ENCODE measurements at regions not wholly inside any gene's neighbourhood (a gene's known extent, or its start where the extent isn't known, plus 50 kb on each side); places are given as distances from the start of the nearest gene placed in this dataset.

DNA sequence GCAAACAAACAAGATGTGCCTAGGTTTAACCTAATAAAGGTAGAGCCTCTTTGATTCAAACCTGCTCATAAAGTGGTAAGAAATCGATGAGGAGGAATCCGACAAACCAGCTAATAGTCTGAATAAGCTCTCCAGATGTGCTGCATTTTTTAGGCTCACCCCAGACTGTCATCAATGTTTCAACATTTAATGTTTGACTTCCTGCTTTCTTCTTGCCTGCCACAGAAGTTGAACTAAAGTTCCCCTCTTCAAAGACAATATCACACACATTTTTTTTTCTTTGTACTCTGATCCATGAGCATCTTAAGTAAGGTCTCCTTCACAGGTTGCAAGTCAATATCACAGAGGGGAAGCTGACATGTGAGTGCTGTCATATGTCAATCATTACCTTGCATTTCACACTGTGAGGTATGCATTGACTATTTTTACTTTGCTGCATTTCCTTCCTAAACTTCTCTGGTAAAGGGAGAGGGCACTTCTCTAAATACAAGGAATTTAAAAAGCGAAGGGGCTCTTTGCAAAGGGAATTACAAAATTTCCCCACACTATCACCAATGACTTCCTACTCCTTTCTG, 172.3 kb upstream of the MCTP2 start:
- no peak for DNase-seq (ENCODE audit: low read depth in 3 of 3, low spot score in 2 of 3)

GRCh38 chr15:94057305-94057704, 174.1 kb upstream of the MCTP2 start:
- DNase-seq (ENCODE audit: low read depth in 3 of 3, low spot score in 2 of 3), result no peak

DNA sequence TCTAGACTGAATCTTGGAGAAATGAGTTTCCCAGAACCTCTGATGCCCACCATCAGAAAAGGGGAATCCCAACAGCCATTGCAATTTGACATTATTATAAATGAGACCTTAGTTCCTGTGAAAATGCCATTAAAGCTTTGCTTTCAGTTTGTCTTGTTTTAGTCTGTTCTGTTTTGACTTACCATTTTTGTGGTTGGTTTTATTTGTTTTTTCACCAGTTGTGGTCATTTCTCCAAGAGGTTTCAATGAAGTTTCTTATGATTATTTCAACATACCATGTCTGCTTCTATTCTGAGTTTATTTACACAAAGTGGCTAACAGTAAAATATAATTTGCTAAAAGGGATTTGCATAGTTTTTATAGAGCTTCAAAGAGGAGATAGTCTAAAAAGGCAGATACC, 175.0 kb upstream of the MCTP2 start:
- no peak for DNase-seq (ENCODE audit: low read depth in 3 of 3, low spot score in 2 of 3)

GRCh38 chr15:94053626-94054025, 177.7 kb upstream of the MCTP2 start:
- DNase-seq (ENCODE audit: low read depth in 3 of 3, low spot score in 2 of 3), result no peak

- no peak for DNase-seq (ENCODE audit: low read depth in 3 of 3, low spot score in 2 of 3)
These were observed 178.7 kb upstream of the MCTP2 start for GRCh38 chr15:94052711-94053110.

- DNase-seq (ENCODE audit: low read depth in 3 of 3, low spot score in 2 of 3), result no peak
These were observed 183.8 kb upstream of the MCTP2 start for GRCh38 chr15:94047566-94047965.

DNA sequence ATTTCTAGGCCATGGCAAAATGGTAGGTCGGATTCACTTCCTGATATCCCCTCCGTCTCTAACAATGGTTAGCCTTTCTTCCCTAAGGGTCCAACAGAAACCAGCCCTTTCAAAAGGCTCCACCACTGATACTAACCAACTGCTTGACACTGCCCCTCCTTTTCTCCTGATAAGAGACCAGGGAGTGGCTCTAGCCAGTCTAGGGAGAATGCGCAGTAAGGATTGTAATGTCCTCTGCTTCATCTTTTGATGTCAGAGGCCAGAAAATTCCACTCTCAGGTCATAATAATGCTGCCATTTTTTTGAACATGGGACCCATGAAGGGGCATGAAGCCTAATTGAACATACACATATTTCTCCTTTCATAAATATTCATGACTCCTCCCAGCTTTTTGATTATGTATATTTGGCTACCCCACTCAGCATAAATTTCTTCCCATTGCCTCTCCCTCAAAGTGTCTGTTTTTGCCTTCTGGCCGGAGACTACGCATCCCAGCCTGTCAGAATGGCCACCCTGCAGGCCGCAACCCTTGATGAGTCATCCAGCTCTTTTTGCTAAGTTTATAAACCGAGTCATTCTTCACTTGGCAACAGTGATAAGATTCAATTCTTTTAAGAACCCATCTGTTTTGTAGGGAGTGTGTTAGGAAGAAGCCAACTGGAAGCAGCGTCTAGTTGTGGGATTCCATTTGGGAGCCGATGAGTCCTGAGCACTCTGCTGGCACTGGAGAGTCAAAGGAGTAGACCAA, 189.0 kb upstream of the MCTP2 start:
- no peak for DNase-seq (ENCODE audit: low read depth in 3 of 3, low spot score in 2 of 3)

GRCh38 chr15:94041746-94042145, 189.6 kb upstream of the MCTP2 start:
- no peak for DNase-seq (ENCODE audit: low read depth in 3 of 3, low spot score in 2 of 3)

- DNase-seq (ENCODE audit: low read depth in 3 of 3, low spot score in 2 of 3), result no peak
These were observed 190.7 kb upstream of the MCTP2 start for GRCh38 chr15:94040541-94041248.

GRCh38 chr15:94036156-94036555, 195.2 kb upstream of the MCTP2 start:
- DNase-seq (ENCODE audit: low read depth in 3 of 3, low spot score in 2 of 3), result no peak

GRCh38 chr15:94033683-94034020, 197.7 kb upstream of the MCTP2 start:
- no peak for DNase-seq (ENCODE audit: low read depth in 3 of 3, low spot score in 2 of 3)

- no peak for DNase-seq (ENCODE audit: low read depth in 3 of 3, low spot score in 2 of 3)
These were observed 198.2 kb upstream of the MCTP2 start for GRCh38 chr15:94033014-94033682.

GRCh38 chr15:94032571-94032970, 198.8 kb upstream of the MCTP2 start:
- no peak for DNase-seq (ENCODE audit: low read depth in 3 of 3, low spot score in 2 of 3)

GRCh38 chr15:94031072-94031471, 200.3 kb upstream of the MCTP2 start:
- DNase-seq (ENCODE audit: low read depth in 3 of 3, low spot score in 2 of 3), result peak in 1 of 3 donors; percentile 6

DNA sequence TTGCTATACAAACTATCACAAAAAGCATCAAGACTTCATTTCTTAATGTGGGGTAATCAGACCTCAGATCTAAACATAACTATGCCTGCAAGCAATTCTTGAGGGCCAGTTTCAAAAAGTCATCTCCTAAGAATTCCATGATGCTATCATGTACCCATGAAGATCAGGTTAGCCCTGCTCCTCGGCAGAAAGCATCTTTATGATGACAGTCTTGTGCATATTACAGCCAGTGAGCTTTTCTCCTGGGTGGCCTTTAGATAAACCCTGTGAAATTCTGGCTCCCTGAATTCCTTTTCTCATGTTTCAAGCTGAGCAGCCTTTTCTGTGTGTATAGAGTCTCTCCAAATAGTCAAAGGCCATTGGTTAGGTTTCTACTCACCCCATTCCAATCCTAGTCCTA, 201.9 kb upstream of the MCTP2 start:
- no peak for DNase-seq (ENCODE audit: low read depth in 3 of 3, low spot score in 2 of 3)

DNA sequence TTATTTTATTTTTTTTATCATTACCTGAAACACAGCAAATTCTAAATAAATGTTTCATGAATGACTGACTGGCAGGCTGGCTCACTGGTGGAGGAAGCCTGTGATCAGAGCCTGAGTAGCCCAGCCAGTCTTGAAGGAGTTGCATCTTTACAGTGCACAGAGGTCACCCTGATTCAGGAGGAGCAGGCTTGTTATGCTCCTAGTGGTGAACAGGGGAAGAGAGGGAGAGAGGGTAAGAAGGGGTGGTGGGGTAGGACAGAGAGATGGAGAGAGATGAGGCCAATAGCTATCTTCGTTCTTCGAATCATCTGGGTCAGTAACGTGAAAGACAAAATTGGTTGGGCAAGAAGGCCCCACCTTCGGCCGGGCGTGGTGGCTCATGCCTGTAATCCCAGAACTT, 202.6 kb upstream of the MCTP2 start:
- DNase-seq (ENCODE audit: low read depth in 3 of 3, low spot score in 2 of 3), result no peak

DNA sequence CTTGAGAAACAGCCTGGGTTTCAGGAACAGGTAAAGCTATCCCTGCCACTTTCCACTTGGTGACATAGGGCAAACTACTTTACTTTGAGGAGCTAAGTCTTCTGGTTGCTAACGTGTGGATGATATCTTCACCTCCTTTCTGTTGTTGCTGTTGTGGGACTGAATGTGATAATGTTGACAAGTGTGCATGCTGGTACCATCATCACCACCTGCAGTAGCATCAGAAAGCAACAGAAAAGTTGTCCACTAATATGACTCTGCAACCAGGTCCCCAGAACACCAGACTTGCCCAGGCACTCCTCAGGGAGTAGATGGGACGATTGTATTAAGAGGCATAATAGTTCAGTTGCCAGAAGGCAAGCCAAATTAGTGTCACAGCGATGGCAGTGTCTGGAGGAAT, 203.2 kb upstream of the MCTP2 start:
- no peak for DNase-seq (ENCODE audit: low read depth in 3 of 3, low spot score in 2 of 3)

DNA sequence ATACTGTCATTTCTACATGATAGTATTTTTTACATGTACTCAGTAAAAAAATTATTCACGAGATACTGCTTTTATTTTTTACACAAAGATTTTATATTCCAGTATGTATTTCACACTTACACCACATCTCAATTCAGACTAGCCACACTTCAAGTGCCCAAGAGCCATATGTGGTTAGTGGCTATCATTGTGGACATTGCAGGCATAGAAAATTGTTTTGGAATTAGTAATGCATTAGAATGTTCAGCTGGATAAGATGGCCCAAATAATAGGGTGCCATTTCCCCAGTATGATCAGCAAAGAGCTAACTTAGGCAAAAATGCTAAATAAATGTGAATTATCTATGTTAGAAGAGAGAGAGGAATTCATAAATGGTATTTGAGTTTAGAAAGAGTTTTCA, 203.8 kb upstream of the MCTP2 start:
- DNase-seq (ENCODE audit: low read depth in 3 of 3, low spot score in 2 of 3), result no peak

DNA sequence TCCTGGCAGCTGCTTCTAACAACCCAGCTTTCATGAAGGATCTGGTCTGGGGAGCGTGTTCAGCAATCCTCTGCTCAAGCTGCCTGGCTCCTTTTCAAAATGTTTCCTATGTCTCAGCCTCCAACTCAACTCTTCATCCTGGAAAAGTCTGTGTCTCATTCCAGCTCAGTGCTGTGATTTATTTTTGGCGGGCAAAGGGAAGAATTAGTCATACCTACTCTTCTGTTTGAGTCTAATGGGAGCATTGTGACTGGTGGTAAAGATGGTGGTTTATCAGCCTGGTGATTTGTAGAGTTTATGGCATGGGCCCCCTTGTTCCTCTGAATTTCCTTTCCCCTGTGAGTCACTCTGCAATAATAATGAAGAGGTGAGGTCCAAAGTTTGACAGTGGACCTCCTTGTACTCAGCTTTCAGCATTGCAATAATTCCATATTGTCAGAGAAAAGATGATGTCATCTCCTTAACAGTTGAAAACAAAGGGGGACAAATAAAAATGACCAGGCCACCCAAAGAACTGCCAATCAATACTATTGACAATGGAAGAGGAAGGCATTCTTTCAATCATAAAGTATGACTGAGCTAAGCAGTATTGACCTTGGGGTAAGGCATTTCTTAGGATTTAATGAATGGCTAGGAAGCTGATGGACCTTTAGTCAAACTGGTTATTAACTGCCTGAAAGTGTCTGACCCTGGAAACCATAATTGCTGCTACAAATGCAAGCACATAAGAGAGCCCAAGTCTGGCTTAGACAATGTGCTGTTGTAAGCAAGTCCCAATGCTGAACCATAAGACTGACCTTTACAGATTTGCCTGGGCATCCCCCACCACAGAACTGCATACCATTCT, 204.7 kb upstream of the MCTP2 start:
- no peak for DNase-seq (ENCODE audit: low read depth in 3 of 3, low spot score in 2 of 3)

DNA sequence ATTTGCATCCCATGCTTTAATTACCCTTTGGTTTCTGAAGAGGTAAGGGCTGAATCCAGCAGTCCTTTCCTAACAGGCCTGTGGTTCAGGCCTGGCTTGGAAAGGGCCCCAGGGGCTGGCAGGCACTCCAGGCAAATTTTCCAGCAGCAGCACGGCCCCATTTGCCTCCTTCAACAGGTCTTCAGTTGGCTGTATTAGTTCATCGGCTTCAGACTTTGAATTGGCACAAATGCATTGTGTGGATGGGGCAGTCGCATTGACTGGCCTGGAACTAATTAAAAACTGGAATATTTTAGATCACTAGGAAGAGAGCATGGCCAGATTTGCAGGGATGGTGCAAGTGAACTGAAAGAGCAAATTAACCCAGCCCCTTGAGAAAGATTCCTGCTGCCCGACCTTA, 207.8 kb upstream of the MCTP2 start:
- no peak for DNase-seq (ENCODE audit: low read depth in 3 of 3, low spot score in 2 of 3)
